MM.1S (cell line): ENCODE measurements at regions not wholly inside any gene's neighbourhood (a gene's known extent, or its start where the extent isn't known, plus 50 kb on each side); places are given as distances from the start of the nearest gene placed in this dataset.

Experiments used
- DNase-seq: peaks from one replicate; pipeline ENCODE4 v3.0.0-alpha.2; 2015
- H2AFZ ChIP-seq: fragments of 300-600 bp; sonication (generic); 2 replicates; pipeline ENCODE4 v1.6.0; 2016; ENCODE audit warnings: antibody characterized with exemption, low read length
- H3F3A ChIP-seq: fragments of 300-600 bp; sonication (generic); 2 replicates; pipeline ENCODE4 v1.6.1; 2016; ENCODE audit warnings: mild to moderate bottlenecking, antibody characterized with exemption, low read length, moderate library complexity, mixed read lengths; ENCODE audit not compliant: insufficient read depth
- H3K27ac ChIP-seq: fragments of 300-600 bp; sonication (generic); 2 replicates; pipeline ENCODE4 v1.5.1; 2016; ENCODE audit warnings: mild to moderate bottlenecking, low read length
- H3K27me3 ChIP-seq: fragments of 300-600 bp; sonication (generic); replicated peaks from 2 replicates; pipeline ENCODE4 v1.6.0; 2016; ENCODE audit warnings: low read length; ENCODE audit not compliant: insufficient read depth
- H3K36me3 ChIP-seq: fragments of 300-600 bp; sonication (generic); replicated peaks from 2 replicates; pipeline ENCODE4 v1.6.1; 2016; ENCODE audit warnings: mild to moderate bottlenecking, low read length, mixed read lengths; ENCODE audit not compliant: insufficient read depth
- H3K4me1 ChIP-seq: fragments of 300-600 bp; sonication (generic); 2 replicates; pipeline ENCODE4 v1.6.1; 2016; ENCODE audit warnings: low read length, mixed read lengths
- H3K4me2 ChIP-seq: fragments of 300-600 bp; sonication (generic); 2 replicates; pipeline ENCODE4 v1.6.0; 2016; ENCODE audit warnings: low read depth, low read length
- H3K4me3 ChIP-seq: fragments of 300-600 bp; sonication (generic); 2 replicates; pipeline ENCODE4 v1.5.1; 2016; ENCODE audit warnings: low read length, mixed read lengths
- H3K79me2 ChIP-seq: fragments of 300-600 bp; sonication (generic); 2 replicates; pipeline ENCODE4 v1.6.1; 2016; ENCODE audit warnings: mixed run types, low read length, mixed read lengths
- H3K9ac ChIP-seq: fragments of 300-600 bp; sonication (generic); 2 replicates; pipeline ENCODE4 v1.6.1; 2016; ENCODE audit warnings: low read length, mixed read lengths
- H3K9me2 ChIP-seq: fragments of 300-600 bp; sonication (generic); replicated peaks from 2 replicates; pipeline ENCODE4 v1.6.1; 2016; ENCODE audit warnings: mild to moderate bottlenecking, low read length, mixed read lengths; ENCODE audit not compliant: insufficient read depth
- H3K9me3 ChIP-seq: fragments of 300-600 bp; sonication (generic); replicated peaks from 2 replicates; pipeline ENCODE4 v1.6.1; 2016; ENCODE audit warnings: mild to moderate bottlenecking, low read length, mixed read lengths; ENCODE audit not compliant: insufficient read depth
- H4K20me1 ChIP-seq: fragments of 300-600 bp; sonication (generic); 2 replicates; pipeline ENCODE4 v1.6.1; 2016; ENCODE audit warnings: mild to moderate bottlenecking, low read length, moderate library complexity, mixed read lengths; ENCODE audit not compliant: insufficient read depth
- EZH2 ChIP-seq: fragments of 300-600 bp; sonication (generic); optimal IDR thresholded peaks from 2 replicates; pipeline ENCODE3; 2017; ENCODE audit warnings: low read depth, mild to moderate bottlenecking, antibody characterized with exemption, low read length, mixed read lengths
- EZH2phosphoT487 ChIP-seq: fragments of 300-600 bp; sonication (generic); IDR thresholded peaks from 2 replicates; pipeline ENCODE4 v1.6.1; 2018; ENCODE audit warnings: antibody characterized with exemption, low read length
- TF ChIP-seq, protein P1 (sequence below): fragments of 300-600 bp; sonication (generic); IDR thresholded peaks from 2 replicates; pipeline ENCODE4 v1.5.1; 2016; ENCODE audit warnings: antibody characterized with exemption, low read length, mixed read lengths

DNA sequence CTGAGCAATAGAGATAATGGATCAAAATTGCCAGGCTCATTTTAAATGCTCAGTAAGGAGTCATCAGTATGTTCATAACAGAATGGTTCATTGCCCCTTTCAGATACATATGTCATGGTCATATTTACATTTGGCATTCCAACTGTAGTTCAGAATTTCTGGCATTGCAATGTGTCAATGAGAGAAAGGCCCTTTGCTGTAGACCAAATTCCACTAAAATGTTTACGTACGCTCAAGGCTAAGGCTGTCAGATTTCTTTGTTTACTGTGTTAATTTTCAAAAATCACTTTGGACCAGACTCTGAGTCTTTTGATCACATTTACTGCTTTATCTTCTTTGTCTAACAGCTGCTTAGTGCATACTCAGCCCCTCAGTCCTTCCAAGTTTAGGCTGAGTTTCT is 213.5 kb downstream of the PIK3C3 start:
- Histone ChIP-seq H3F3A (no peaks in the 10 kb centered on the region), H3K9me3 (no peaks in the 10 kb centered on the region), H3K9ac (no peak overlapping the region), H2AFZ (no peak overlapping the region), H3K27ac (no peak overlapping the region), H4K20me1 (no peaks in the 10 kb centered on the region), H3K36me3 (no peaks in the 10 kb centered on the region), H3K27me3 (no peaks in the 10 kb centered on the region), H3K9me2 (no peaks in the 10 kb centered on the region), H3K4me1 (no peaks in the 10 kb centered on the region), H3K4me2 (no peak overlapping the region), H3K79me2 (no peaks in the 10 kb centered on the region), H3K4me3 (no peak overlapping the region)
- DNase-seq = no peak
- TF ChIP-seq EZH2phosphoT487 = no peak
- no peak for TF ChIP-seq EZH2
- TF ChIP-seq, protein P1, sequence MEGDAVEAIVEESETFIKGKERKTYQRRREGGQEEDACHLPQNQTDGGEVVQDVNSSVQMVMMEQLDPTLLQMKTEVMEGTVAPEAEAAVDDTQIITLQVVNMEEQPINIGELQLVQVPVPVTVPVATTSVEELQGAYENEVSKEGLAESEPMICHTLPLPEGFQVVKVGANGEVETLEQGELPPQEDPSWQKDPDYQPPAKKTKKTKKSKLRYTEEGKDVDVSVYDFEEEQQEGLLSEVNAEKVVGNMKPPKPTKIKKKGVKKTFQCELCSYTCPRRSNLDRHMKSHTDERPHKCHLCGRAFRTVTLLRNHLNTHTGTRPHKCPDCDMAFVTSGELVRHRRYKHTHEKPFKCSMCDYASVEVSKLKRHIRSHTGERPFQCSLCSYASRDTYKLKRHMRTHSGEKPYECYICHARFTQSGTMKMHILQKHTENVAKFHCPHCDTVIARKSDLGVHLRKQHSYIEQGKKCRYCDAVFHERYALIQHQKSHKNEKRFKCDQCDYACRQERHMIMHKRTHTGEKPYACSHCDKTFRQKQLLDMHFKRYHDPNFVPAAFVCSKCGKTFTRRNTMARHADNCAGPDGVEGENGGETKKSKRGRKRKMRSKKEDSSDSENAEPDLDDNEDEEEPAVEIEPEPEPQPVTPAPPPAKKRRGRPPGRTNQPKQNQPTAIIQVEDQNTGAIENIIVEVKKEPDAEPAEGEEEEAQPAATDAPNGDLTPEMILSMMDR = no peak

DNA sequence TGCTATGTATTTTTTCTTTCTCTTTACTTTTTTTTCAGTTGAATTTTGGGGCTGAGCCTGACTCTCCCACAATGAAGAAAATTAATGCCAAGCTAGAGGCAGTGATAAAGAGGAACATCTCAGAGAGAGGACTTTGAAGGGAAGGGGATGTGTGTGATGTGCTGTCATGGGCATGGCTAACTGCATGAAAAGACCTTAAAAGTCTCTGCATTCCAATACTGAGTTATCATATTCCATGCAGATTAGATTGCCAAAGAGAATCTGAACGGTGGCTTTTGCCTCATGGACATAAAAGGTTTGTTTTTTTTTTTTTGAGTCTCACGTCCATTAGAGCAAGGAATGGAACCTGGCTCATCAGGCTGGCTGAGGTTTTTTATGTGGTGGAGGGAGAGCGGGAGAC is 213.9 kb downstream of the PIK3C3 start:
- H2AFZ ChIP-seq = no peak overlapping the region
- no peaks in the 10 kb centered on the region for H3K9me2 ChIP-seq
- no peaks in the 10 kb centered on the region for H3F3A ChIP-seq
- no peak overlapping the region for H3K4me3 ChIP-seq
- no peaks in the 10 kb centered on the region for H3K27me3 ChIP-seq
- H3K4me2 ChIP-seq = no peak overlapping the region
- H3K27ac ChIP-seq = no peak overlapping the region
- no peak overlapping the region for H3K9ac ChIP-seq
- no peak for DNase-seq
- no peaks in the 10 kb centered on the region for H3K36me3 ChIP-seq
- TF ChIP-seq EZH2 = no peak
- TF ChIP-seq EZH2phosphoT487 = no peak
- TF ChIP-seq, protein P1 = no peak
- H3K4me1 ChIP-seq = no peaks in the 10 kb centered on the region
- no peaks in the 10 kb centered on the region for H3K79me2 ChIP-seq
- H4K20me1 ChIP-seq = no peaks in the 10 kb centered on the region
- H3K9me3 ChIP-seq = no peaks in the 10 kb centered on the region

DNA sequence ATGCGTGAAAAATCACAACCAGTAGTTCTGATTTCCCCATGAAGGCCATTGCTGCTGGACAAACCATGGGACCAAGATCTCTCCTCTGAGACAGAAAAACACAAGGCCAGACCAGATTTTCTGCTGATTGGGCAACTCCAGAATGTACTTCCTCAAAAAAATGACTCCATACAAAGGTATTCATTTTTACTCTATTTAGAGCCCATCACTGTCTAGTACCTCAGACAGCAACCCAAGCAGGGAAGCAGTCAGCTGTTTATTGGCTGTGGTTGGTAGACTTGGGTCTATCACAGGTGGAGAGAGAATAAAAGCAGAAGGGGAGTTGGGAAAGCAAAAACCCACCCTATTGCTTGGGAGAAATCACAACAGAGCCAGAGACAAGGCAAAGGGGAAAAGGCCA is 219.9 kb downstream of the PIK3C3 start:
- Histone ChIP-seq H3K4me3 (no peak overlapping the region), H3K27ac (no peak overlapping the region), H3K4me1 (no peaks in the 10 kb centered on the region), H3K36me3 (no peaks in the 10 kb centered on the region), H3K27me3 (no peaks in the 10 kb centered on the region), H3K9ac (no peak overlapping the region), H3K79me2 (no peaks in the 10 kb centered on the region), H3K9me2 (no peaks in the 10 kb centered on the region), H2AFZ (no peak overlapping the region), H3K4me2 (no peak overlapping the region), H4K20me1 (no peaks in the 10 kb centered on the region), H3K9me3 (no peaks in the 10 kb centered on the region), H3F3A (no peaks in the 10 kb centered on the region)
- TF ChIP-seq EZH2 (no peak), EZH2phosphoT487 (no peak)
- TF ChIP-seq, protein P1 = no peak
- DNase-seq = no peak
